ENCODE measurements at regions not wholly inside any gene's neighbourhood (a gene's known extent, or its start where the extent isn't known, plus 50 kb on each side); places are given as distances from the start of the nearest gene placed in this dataset.
A peak's percentile ranks its signal among the peaks of the same experiment; 100 is the strongest.

DNA sequence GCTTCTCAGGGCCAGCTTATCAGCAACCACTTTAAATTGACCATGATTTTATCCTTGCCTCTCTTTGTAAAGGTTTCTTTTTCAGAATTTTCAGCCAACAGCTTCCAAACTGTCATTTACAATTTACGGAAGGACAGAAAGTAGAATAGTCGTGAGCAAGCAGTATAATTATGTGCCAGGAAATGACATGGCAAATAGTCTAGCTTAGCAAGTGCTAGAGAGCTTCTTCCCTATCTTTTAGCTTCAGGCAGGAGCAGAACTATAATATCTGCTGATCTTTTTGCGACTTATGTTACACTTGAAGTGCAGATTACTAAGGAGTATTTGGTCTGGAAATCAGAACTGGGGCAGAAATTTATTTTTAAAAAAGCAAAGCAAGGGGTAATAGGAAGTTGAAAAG, 123.0 kb upstream of the AP1S2 start:
- no peak for DNase-seq

DNA sequence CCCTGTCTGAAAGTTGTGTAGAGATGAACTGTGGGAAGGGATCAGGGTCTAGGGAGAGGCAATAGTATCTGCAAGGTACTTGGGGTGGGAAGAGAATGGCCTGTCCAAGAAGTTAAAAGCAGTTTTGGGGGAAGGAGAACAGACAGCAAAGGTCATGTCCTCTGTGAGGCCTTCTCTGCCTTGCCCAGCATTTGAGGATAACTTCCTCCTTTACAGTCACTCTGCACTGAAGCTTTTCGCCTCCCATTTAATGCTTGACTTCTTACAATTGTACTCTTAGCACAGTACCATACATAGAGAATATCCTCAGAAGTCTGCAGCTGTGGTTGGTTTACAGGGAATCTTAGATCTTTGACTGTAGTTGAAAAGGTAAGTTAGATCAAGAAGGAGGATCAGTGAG, 121.8 kb upstream of the AP1S2 start:
- no peak for DNase-seq

DNA sequence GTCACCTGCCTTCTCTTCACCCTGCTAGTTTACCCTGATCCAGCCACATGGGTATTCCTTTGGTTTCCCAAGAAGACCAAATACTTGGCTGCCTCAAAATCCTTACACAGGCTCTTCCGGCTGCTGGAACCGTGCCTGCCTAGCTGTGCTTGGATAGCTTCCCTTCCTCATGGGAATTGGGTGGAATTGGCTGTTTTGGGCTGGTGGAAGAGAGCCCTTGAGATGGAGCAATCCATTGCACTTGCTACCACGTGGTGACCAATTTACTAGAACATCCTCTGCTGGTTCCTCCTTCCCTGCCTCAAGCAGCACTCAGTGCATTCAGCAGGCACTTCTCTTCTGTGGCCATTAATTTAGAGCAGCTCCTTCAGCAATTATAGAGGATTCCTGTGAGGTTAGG, 119.3 kb upstream of the AP1S2 start:
- DNase-seq = no peak

DNA sequence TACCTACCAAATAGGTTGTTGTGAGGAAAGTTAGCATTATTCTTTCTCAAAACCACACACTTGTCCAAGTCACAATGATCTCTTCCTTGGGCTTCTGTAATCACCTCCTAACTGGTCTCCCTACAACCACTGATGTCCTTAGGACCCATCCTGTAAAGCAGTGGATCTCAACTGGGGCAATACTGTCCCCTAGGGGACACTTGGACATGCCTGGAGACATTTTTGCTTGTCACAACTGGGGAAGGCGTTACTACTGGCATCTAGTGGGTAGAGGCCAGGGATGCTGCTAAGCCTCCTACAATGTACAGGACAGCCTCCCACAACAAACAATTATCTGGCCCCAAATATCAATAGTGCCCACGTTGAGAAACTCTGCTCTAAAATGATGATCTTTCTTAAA, 118.7 kb upstream of the AP1S2 start:
- peak; percentile 2 to 8 for DNase-seq

DNA sequence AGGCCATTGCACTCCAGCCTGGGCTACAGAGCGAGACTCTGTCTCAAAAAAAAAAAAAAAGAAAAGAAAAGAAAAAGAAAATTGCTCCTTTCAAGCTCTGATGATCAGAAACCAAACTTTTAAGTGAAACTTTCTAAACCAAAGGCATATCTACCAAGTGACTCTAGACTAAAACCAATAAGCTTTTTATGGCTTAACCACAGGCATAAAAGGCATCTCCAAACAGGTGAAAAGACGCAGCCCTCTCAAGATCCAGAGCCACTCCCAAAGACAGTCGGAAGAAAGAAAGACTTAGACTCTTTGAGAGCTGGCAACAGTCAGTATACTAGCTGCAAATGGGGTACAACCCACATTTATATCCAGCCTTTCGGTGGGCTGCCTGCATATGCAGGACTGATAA, 117.1 kb upstream of the AP1S2 start:
- DNase-seq = no peak

DNA sequence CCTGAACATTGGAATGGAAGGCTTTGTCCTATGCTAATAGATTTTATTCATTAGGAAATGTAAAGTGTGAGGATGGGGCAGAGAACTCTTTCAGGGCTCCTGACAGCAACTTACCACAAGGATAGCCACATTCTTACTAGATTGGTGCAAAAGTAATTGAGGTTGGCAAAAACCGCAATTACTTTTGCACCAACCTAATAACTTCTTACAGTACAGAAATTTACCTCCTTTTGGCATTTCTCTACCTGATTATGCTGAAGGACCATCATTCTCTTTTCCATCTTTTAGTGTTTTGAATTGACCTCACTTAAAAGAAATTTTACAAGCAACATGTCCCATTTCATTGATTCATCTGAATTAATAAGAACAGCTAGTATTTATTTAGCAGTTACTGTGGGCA, 109.2 kb upstream of the AP1S2 start:
- DNase-seq = no peak

DNA sequence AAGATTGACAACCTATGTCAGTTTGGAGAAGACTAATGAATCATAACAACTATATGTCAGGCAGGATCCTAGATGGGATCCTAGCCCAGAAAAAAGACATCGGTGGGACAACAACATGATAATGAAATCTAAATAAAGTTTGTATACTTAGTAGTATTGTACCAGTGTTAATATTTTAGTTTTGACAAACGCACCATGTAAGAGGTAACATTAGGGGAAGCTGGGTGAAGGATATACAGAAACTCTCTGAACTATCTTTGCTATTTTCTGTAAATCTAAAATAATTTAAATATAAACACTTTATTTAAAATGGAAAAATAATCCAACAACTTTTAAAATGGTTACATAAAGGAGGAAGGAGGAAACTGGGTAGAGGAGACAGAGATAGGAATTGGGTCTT, 105.6 kb upstream of the AP1S2 start:
- DNase-seq = no peak

DNA sequence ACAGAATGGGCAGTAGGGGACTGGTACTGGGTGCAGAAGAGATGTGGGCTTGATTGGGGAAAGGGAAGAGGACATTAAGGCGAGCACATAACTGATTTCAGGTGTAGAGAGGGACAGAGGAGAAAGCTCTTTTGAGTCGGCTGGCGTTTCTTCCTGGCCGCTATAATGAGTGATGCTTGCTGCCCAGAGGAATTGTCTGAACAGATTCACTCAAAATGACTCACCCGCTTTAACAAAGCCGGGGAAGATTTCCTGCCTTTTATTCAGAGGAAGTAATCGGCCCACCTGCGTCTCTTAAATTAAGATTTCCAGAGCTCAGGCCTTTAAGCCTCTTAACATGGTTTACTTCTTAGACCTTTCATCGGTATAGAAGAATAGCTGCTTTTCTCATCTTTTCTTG, 102.1 kb upstream of the AP1S2 start:
- no peak for DNase-seq

DNA sequence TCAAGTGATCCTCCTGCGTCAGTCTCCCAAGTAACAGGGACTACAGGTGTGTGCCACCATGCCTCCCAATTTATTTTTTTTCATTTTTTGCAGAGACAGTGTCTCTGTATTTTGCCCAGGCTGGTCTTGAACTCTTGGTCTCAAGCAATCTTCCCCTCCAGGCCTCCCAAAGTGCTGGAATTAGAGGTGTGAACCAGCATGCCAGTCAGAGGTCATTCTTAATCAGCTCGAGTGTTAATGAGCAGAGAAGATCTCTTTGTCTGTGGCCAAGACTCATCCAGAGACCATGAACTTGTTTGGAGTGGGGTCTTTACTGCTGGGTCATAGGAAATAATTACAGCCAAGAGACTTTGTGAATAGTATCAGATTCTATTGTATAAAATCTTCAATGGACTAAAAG, 99.2 kb upstream of the AP1S2 start:
- DNase-seq = no peak

DNA sequence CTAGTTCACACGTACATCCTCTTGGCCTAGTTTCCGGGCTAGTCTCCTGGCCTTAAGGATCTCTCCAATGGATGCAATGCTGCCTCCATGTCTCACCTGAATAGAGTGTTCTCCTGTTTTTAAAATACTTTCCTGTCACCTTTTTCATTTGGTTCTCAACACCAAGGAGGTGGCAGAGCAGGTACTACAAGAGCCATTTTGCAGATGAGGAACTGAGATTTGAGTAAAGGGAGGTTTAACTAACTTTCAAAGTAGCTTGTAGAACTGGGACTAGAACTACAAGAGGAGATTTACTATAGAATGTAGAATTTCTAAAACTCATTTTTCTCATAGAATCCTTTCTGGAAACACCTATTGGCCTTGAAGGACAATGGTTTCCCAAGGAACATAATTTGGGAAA, 97.6 kb upstream of the AP1S2 start:
- DNase-seq = no peak

DNA sequence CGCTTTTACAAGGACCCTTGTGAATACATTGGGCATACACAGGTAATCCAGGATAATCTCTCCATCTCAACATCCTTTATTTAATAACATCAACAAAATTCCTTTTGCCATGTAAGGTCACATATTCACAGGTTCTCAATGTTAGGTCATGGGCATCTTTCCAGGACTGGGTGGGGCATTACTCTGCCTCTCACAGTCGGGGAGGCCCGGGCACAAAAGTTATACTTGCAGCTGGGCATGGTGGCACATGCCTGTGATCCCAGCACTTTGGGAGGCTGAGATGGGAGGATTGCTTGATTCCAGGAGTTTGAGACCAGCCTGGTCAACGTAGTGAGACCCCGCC, 93.7 kb upstream of the AP1S2 start:
- DNase-seq = no peak

DNA sequence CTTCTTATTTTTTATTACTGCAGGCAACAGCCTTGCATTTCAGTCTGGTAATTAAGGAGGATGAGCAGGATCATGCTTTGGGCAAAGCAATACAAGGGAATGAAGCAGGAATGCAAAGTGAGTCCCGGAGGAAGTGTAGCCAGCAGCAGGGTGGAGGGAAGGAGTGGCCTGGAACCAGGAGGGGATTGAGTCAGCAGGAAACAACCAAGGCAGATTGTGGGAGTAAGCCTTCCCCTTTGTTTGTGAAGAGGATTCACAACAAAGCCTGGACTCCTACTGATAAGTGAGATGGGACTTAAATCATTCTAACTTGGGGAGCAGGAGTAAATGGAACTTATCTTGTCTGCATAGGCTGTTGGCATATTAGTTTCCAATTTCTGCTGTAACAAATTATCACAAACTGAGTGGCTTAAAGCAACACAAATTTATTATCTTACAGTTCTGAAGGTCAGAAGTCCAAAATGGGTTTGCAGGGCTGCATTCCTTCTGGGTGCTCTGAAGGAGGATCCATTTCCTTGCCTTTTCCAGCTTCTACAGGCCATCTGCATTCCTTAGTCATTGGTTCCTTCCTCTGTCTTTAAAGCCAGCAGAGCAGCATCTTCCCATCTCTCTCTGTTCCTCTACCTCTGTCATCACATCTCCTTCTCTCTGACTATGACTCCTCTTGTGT, 93.2 kb upstream of the AP1S2 start:
- DNase-seq = no peak

DNA sequence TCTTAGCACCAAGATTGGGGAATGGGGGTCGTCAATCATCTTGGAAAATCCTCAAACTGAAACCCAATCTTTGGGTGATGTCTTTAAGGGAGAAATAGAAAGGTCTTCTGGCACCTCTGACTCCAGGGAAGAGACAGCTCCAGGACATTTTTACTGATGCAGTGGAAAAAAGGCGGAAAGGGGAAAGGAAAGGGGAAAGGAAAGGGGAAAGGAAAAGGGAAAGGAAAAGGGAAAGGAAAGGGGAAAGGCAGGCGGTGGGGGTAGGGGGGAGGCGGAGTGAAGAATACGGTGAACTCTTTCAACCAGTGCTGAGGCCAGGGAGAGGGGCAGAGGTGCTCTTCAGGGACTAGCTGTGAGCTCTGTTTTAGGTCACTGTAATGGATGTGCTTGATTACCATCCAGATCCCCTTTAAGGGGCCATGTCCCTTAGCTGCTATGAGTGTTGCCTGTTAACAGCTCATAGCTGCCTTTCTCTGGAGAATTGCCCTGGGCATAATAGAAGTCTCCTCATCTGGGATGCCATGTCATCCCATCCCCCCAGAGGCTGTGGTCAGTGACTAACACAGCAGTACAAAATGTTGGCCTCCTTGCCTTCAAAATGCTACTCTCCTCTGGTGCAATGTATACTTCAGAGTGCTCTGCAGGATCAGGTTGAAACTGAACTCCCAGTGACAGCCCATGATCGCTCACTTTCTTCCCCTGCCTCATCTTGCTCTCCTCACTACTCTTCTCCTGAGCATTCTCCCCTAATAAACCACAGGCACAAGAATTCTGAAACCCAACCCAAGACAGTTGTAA, 92.4 kb upstream of the AP1S2 start:
- DNase-seq = no peak

DNA sequence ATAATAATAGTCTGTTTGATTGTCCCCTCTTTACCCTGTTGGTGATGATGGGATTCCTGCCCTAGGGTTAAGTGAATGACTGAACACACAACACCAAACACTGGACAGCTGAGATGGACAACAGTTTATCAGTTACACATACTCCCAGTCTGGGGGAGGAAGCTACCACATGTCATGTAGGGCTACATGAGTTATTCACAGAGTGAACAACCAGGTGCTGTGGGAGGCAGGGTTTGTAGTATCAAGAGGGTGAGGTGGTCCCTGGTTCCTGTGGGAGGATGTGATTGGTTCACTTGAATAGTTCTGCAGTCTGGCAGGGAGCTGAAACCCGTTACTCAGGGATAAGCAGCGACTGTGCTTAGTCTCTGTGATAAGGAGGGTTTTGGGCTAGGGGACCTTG, 88.8 kb upstream of the AP1S2 start:
- DNase-seq = no peak

DNA sequence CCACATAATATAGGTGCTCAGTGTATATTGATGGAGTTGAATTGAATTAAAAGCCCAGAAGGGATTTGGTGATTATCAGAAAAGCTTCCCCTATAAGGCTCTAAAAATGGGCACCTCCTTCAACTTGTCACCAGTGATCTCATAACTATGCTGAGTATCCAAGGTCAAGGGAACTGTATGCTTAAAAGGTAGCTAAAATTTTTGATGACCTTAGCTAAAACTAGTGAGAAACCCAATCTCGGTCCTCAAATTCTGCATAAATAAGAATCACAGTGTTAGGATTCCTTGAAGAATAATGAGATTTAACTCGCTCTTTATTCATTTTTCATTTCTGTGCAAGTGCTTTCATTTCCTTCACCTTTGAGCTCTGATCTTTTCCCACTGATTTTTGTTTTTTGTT, 87.7 kb upstream of the AP1S2 start:
- DNase-seq = no peak

DNA sequence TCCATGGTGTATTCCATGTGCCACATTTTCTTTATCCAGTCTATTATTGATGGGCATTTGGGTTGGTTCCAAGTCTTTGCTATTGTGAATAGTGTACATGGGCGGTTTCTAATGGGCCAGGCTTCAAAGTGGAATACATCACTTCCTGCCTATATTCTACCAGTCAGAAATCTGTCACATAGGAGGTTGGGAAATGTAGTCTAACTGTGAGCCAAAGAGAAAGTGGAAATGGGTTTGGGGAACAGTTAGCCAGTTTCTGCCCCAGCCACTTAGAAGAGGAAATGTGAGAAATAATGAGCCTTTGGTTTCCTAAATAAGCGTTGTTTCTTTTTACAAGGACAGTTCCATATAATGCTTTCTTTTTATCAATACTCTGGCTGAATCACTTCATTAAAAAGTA, 85.1 kb upstream of the AP1S2 start:
- no peak for DNase-seq

DNA sequence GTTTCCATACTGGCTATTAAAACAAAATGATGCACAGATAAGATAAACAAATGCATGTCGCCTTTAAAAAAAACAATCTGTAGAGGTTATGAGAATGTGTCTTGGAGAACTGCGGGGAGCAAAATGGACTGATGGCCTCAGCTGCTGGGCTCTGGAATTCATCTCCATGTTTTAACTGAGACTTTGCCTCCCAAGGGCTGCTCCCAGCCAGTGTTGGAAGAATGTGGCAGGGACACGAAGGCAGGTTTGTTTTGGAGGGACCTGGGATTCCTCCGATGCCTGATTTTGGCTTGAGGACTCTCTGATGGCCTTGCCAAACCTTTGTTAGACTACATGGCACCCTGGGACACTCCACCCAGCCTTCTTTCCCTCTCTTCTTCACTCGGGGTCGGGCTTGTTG, 83.5 kb upstream of the AP1S2 start:
- DNase-seq = no peak

DNA sequence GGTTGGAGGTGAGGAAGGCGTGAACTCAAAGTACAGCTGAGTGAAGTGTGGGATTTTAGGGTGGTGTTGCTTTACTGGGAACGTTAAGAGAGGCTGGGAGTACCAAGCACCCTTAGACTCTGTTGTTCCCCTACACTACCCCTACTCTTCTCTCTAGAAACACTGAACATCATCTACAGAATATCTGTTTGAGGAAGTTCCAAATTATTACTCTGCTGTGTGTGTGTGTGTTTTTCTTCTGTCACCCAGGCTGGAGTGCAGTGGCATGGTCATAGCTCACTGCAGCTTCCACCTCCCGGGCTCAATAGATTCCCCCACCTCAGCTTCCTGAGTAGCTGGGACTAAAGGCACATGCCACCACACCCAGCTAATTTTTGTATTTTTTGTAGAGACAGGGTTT, 76.7 kb upstream of the AP1S2 start:
- no peak for DNase-seq

DNA sequence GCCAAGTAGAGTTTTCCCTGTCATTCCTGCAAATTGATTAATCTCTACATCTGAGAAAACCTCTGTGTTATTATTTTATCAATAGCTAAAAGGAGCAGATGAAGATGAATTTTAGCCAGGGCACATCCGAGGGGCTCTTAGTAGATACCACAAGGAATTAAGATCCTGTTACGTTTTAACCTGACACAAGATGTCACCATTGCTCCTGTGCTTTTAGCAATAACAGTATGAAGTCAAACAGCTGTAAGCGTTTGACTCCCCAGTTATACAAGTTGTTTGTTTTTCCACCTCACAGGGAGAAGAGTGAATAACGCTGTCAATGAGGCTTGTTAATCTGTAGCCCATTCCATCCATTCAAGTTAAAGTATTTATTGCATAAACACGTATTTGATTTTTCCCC, 76.0 kb upstream of the AP1S2 start:
- DNase-seq = no peak

DNA sequence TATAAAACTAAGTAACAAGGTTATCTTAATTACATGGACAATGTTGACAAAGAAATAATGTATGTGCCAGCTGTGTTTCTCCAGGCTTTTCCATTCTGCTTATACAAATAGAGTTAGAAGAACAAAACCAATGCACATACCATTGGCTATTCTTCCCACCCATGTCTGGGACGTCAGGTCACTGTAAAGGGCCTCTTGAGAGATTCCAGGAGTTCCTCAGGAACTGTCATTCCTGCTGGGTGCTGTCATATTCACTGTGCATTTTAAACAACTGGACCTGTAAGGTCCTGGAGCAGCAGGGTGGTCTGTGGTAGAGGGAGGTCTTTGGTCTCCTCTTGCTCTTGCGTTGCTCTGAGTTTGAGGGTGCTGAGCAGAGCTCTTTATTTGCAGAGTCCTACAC, 74.6 kb upstream of the AP1S2 start:
- DNase-seq = no peak

DNA sequence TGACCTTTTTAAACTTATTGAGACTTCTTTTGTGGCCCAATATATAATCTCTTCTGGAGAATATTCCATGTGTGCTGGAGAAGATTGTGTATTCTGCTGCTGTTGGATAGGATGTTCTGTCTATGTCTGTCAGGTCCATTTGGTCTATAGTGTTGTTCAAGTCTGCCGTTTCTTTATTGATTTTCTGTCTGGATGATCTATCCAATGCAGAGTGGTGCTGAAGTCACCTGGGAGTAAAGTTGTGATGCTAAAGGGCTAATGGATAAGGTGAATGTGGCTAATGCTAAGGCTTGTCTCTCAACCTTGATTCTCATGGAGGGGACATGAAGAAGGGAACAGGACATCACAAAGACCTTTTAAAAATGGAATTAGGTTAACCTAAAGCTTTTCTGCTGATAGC, 72.0 kb upstream of the AP1S2 start:
- DNase-seq = no peak

DNA sequence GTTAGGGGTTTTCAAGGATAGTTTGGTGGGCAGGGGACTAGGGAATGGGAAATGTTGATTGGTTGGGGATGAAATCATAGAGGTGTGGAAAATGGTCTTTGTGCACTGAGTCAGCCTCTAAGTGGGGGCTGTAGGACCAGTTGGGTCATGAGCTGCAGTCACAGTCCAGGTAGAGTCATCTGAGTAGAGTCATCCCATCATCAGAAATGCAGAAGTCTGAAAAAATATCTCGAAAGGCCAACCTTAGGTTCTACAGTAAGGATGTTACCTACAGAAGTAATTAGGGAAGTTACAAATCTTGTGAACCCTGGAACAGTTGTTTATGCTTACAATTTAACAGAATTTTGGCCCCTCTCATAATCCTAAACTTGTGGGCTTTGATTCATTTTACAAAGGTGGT, 63.4 kb upstream of the AP1S2 start:
- DNase-seq = no peak

DNA sequence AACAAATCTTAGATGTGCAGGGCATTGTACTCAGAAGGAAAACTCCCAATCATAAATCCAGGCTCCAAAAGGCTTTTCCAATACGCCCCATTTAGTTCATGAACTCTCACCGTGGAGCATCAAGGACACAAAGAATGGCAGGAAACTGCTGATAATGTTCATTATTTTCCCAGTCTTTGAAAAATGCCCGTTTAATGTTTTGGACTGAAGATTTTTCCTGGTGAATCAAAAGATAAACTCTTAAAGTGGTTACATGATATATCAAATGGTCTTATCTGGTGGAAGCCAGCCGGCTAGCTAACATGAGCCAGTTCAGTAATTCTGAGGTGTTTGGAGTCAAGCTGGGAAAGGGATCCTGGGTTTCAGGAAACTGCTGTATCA, 62.1 kb upstream of the AP1S2 start:
- no peak for DNase-seq

DNA sequence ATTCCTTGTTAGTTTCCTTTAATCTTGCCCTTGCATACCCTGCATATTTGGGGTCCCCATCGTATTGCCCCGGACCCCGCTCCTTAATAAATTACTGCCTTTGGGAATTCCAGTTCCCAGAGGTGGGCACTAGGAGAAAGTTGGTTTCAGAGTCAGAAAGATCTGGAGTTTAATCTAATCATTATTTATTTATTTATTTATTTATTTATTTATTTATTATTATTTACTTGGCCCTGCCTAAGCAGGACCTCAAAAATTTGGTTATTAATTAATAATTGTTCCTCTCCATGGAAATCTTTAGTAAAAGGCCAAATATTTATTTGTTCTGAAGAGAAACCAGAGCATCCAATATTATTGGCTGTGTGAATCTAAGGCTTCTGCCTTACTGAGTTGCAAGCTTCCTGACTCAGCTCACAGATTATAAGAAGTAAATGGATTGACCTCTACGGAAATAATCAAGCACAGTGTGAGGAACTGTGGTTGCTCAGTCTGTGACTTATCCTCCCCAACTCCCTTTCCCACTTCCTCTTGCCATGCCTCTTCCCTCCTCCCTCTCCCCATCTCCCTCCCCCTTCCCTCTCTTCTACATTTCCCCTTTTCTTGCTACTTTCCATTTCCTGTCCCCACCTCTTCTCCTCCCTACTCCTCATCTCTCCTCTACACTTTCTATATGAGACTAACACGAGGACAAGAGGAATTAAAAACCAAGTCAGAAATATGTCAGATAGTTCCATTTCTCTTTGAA, 61.5 kb upstream of the AP1S2 start:
- peak; percentile 43 to 50 for DNase-seq

DNA sequence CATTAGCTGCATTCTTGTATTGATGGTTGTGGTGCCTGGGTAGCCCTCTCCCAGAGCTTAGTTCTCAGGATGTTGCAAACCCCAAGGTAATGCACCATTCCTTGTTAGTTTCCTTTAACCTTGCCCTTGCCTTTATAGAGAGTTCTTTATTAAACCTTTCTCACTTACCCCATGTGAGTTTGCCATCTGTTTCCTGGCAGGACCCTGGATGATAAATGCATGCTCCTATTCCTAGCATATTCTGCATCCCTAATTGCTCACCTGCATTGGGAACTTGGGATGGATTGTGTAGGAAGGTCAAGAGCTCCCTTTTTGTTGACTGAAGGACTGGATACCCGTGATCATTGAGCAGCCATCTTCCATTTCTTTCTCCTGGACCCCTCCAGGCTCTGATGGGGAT, 59.9 kb upstream of the AP1S2 start:
- DNase-seq = no peak
